ENCODE measurements at regions not wholly inside any gene's neighbourhood (a gene's known extent, or its start where the extent isn't known, plus 50 kb on each side); places are given as distances from the start of the nearest gene placed in this dataset.

DNA sequence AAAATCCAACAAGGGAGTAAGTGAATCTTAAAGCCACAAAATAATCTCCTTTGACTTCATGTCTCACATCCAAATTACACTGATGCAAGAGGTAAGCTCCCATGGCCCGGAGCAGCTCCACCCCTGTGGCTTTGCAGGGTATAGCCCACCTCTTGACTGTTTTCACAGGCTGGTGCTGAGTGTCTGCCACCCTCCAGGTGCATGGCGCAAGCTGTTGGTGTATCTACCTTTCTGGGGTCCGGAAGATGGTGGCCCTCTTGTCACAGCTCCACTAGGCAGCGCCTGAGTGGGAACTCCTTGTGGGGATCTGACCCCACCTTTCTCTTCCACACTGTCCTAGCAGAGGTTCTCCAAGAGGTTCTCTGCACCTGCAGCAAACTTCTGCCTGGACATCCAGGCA lies 1051.1 kb upstream of the CDH6 start:
- no peak for DNase-seq

- no peak for DNase-seq
These were observed 1072.4 kb upstream of the CDH6 start for GRCh38 chr5:30121043-30121442.

- DNase-seq, result no peak
These were observed 1076.4 kb upstream of the CDH6 start for GRCh38 chr5:30117135-30117534.

DNA sequence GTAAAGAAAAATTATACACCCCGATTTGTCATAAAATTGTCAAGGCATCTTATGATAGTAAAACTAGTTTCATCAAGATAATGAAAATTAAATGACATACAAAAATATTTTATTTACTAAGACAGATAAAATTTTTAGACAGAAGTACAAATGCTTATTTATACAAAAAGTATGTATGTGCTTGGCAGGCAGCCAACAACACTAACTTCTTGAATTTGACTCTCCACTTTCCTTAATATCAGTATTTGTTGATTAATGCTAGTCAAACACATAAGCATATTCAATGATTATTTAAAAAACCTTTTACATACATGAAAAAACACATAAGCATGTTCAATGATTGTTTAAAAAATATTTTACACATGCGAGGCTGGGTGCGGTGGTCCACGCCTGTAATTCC lies 1079.9 kb upstream of the CDH6 start:
- DNase-seq, result no peak

DNA sequence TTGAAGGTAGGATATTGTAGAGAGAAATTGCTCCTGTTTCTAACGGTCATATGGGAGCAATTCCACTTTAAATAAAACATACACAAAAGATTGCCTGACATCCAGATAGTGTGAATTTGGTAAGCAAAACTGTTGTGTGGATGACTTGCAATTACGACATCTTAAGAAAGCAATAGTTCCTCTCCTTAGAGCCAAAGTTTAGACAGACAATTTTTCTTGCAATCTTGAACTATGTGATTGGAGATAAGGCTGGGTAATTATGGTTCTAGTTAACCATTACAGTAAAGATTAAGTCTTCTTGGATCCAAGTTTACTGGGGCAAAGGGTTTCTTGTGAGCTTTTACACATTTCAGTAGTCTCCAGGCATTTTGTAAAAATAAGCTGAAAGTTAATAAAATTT lies 1080.6 kb upstream of the CDH6 start:
- DNase-seq, result no peak

DNA sequence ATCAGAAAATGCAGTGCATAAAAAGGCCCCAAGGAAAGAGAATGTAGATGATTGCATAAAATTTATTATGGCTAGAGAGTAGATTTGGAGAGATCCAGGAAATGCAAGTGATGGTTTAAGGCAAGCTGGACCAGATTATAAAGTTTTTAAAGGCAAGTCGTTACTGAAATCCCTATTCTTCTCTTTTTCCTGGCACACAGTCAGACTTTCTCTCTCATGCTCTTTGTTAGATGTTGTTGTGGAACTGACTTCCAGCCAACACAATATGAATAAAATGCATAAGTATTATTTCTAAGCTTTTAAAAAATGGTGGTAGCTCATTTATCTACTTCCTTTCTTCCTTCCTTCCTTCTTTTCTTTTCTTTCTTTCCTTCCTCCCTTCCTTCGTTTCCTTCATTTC lies 1085.4 kb upstream of the CDH6 start:
- no peak for DNase-seq

DNA sequence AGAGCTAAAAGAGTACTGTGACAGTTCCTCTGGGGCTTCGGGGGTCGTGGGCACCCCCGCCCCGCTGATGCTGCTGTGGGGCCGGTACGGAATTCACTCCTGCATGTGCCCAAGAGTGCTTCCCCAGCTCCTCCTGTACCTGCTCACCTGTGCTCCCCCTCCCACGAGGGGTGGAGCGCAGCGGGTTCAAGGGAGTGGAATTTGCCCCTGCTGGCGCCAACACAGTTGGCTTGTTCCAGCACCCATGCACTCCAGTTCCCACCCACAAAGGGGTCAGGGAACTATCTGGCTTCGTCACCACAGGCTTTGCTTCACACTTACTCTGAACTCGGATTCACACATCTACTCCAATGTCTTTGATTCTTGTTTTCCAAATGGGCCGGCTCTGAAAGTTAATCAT lies 1086.9 kb upstream of the CDH6 start:
- no peak for DNase-seq

GRCh38 chr5:30104872-30105596 lies 1088.5 kb upstream of the CDH6 start:
- DNase-seq, result no peak

DNA sequence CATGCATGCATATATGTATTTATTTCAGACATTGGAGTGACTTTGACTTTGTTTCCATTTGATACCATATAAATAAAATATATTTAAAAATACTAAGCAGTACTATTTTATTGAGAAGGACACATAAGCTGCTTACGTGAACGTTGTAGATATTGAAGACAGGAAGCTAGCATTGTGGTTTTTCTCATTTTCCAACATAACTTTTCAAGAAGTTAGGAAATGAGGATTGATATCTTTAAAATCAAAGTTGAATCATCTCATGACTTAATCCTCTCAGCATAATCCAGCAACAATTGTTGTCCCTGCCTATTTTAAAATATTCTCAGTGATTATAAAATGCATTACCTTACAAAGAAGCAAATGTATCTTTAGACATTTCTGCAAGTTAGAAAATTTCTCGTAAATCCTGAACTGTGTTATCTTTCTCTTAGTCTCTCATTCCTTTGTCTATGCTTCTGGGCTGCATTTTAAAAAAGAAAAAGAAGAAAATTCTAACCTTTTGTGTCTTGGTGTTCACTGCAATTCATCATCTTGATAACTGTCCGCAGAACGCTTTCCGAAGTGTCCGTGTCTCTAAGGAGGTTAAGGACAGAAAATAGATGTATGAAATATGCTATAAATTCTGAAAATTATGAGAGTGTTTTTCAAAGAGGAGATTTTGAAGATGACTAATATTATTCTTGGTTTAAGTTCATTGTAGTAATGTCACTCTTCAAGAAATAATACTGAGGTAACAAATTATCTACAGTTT lies 1089.9 kb upstream of the CDH6 start:
- no peak for DNase-seq

GRCh38 chr5:30103052-30103451 lies 1090.4 kb upstream of the CDH6 start:
- DNase-seq, result no peak

DNA sequence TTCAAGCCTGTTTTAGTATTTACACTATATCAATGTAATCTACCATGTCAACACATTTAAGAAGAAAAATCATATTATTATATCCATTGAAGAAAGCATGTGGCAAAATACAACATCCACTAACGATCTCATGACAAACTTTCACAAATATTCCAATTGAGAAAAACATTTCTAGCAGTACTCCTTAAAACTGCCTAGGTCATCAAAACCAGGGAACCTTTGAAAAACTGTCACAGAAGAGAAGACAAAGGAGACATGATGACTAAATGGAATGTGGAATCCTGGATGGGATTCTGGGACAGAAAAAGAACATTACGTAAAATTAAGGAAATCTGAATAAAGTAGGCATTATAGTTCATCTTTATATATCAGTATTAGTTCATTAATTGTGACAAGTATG lies 1091.3 kb upstream of the CDH6 start:
- DNase-seq, result no peak

- no peak for DNase-seq
These were observed 1092.6 kb upstream of the CDH6 start for GRCh38 chr5:30100929-30101328.

DNA sequence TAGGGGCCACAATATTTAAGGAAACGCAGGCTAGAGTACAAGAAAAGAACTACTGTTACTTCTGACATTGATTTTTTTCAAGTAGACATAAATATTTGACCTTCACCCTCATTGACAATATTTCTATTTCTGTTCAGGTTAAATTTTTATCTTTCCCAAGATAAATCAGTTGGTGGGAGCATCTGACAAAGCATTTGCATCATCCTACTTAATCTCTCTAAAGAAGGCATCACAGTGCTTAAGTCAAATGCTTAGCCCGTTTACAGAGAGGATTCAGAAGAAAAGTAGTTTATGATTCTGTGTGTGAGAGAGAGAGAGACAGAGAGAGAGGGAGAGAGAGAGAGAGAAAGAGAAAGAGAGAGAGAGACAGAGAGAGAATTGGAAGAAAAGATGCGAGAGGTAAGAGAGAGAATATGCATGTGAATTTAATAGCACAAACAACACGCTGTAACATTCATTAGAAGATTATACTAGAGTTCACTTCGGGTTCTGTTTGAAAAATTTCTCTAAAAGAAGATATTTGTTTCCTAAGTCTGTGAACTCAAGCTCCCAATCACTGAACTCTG lies 1093.3 kb upstream of the CDH6 start:
- no peak for DNase-seq

DNA sequence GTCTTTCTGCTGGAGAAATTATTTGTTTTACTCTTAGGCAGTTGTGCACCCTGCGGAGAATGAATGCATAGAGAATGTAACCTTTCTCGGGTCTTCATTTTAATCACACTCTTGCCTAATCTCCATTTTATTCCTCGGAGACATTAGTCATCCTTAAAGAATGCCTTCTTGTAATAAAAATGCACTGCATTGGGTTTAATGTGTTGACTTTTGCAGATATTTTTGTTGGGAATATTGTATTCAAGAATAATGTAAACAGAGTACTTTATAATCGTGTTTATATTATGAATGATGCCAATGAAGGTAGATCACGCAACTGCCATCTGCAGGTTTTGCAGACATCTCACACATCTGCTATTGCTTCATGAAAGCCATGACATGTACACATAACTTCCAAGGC lies 1093.9 kb upstream of the CDH6 start:
- no peak for DNase-seq

- DNase-seq, result no peak
These were observed 1094.5 kb upstream of the CDH6 start for GRCh38 chr5:30098940-30099339.

DNA sequence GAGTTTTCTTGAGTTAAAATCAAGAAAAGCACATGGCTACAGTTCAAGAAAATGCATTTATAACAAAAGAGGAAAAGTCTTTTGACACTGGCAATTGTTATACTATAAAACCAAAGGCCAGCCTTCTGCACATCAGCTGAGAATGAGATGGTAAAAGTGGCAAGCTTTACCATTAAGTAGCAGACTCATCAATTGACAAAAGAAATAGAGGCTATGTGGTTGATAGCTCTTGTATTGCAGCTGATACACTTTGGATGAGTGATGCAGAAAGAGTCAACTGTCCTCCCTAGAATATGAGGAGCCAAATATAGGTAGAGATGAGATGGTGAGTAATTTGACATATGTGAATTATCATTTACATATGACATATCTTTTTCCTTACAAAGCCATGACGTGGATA lies 1100.9 kb upstream of the CDH6 start:
- no peak for DNase-seq

DNA sequence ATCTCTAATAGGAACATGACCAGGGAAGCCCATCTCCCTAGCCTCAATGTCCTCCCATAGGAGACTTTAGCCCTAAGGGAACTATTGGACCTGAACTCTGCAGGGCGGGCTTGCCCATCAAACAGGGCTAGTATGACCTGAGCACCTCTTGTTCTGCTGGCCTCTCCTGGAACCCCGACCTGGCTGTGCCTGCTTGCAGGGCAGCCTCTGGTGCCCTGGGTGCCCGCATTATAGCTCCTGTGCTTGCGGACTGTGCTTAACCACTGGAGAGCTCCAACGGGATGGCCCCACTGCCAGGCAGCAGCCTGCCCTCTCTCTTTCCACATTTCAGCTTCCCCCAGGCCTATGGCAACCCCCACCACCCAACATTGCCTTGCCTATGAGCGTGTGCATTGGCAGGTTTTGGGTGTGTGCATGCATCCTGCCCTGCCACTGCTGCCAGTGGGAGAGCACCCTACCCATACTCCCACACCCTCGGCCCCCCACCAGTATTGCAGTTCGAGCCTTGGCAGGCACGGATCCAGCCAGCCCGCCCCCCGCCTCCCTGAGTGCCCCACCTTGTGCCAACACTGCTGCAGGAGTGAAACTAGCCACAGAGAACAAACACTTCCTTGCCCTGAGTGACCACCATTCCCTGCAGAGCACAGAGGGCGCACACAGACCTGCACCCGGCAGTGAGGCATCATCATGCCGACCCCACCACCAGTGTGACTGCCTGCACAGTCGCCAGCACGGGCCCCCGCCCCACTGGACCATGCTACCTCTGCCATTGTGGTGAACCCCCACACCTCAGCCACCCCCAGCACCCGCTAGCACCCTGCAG lies 1123.8 kb upstream of the CDH6 start:
- DNase-seq, result no peak

GRCh38 chr5:30063503-30063902 lies 1130.0 kb upstream of the CDH6 start:
- no peak for DNase-seq

DNA sequence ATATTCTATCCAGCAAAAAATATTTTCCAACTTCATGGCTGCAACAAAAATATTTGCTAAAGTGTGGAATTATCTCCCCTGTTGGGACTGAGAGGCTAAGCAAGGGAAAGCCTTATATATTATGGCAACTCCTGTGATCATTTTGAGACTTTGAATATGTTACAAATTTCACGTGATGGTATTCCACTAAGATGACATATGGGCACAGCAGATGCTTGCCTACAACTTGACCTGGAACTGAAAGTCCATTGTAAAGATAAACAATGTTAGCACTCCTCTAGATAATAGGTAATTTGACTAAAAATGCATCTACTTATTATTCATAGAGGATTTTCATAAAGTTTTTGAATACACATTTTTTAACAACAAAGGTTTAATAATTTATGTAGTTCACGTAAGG lies 1141.5 kb upstream of the CDH6 start:
- peak in 1 of 14 donors; percentile 9 for DNase-seq

DNA sequence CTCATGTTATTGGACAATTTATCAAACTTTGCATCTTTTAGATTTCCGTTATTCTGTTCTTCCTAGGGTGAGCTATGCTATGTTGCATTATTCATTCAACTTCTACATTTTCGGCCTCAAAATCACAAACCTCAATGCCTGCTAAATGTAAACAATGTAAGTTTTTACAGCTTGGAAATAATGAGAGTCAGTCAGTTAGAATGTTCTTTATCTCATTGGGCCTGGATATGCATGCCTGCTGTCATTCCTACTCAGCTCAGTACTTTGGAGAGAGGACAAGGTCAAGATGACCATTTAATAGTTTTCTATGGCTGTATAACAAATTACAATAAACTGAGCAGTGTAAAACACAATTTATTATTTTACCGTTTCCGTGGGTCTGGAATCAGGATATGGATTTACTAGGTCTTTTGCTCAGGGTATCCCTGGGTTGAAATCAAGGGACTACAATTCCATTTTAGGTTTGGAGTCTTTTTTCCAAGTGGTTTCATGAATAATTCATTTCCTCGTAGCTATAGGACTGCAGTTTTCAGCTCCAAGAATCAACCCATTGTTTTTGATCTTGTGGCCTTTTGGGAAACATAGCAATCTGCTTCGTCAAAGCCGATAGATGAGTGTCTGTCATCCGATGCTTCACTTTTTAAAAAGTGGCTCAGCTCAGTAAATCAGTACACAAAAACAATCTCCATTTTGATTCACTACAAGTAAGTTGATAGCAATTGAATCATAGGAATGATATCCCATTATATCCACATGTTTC lies 1143.2 kb upstream of the CDH6 start:
- DNase-seq, result no peak

GRCh38 chr5:30042677-30043076 lies 1150.8 kb upstream of the CDH6 start:
- no peak for DNase-seq

- DNase-seq, result no peak
These were observed 1151.6 kb upstream of the CDH6 start for GRCh38 chr5:30041831-30042385.
